GM19395 (cell line): ENCODE measurements at regions not wholly inside any gene's neighbourhood (a gene's known extent, or its start where the extent isn't known, plus 50 kb on each side); places are given as distances from the start of the nearest gene placed in this dataset.
A peak's percentile ranks its signal among the peaks of the same experiment; 100 is the strongest.
"Not testable (repeated sequence)": the region's sequence is repeated elsewhere in the genome, so short reads cannot be mapped to it uniquely, and the experiment has no call there.

Experiments
- ATAC-seq: cut with Tn5 transposase; IDR thresholded peaks from one replicate; pipeline ENCODE4 v1.9.1; 2021; ENCODE audit warnings: mild to moderate bottlenecking, moderate library complexity; ENCODE audit not compliant: unreplicated experiment

GRCh38 chr21:23861911-23862504, 1745.3 kb downstream of the MRPL39 start:
- ATAC-seq, result no peak

GRCh38 chr21:23858878-23859277, 1748.4 kb downstream of the MRPL39 start:
- ATAC-seq, result no peak

GRCh38 chr21:23853796-23854379, 1753.4 kb downstream of the MRPL39 start:
- peak; percentile 68 for ATAC-seq

GRCh38 chr21:23837564-23837963, 1769.7 kb downstream of the MRPL39 start:
- ATAC-seq, result no peak

- no peak for ATAC-seq
These were observed 1784.5 kb downstream of the MRPL39 start for GRCh38 chr21:23822760-23823159.

GRCh38 chr21:23817337-23817736, 1789.9 kb downstream of the MRPL39 start:
- no peak for ATAC-seq

- no peak for ATAC-seq
These were observed 1794.8 kb downstream of the MRPL39 start for GRCh38 chr21:23812485-23812884.

GRCh38 chr21:23811805-23812204, 1795.5 kb downstream of the MRPL39 start:
- no peak for ATAC-seq

GRCh38 chr21:23809573-23809972, 1797.7 kb downstream of the MRPL39 start:
- no peak for ATAC-seq

GRCh38 chr21:23806966-23807548, 1800.2 kb downstream of the MRPL39 start:
- not testable (repeated sequence) for ATAC-seq

GRCh38 chr21:23804866-23805265, 1802.4 kb downstream of the MRPL39 start:
- ATAC-seq, result no peak

GRCh38 chr21:23801292-23801691, 1806.0 kb downstream of the MRPL39 start:
- no peak for ATAC-seq

GRCh38 chr21:23799376-23799775, 1807.9 kb downstream of the MRPL39 start:
- no peak for ATAC-seq

GRCh38 chr21:23792300-23792699, 1815.0 kb downstream of the MRPL39 start:
- ATAC-seq, result no peak

GRCh38 chr21:23789864-23790263, 1817.4 kb downstream of the MRPL39 start:
- no peak for ATAC-seq

GRCh38 chr21:23780326-23780725, 1827.0 kb downstream of the MRPL39 start:
- ATAC-seq, result no peak

GRCh38 chr21:23743821-23744220, 1863.5 kb downstream of the MRPL39 start:
- no peak for ATAC-seq

GRCh38 chr21:23740463-23740862, 1866.8 kb downstream of the MRPL39 start:
- no peak for ATAC-seq

GRCh38 chr21:23732776-23733175, 1874.5 kb downstream of the MRPL39 start:
- ATAC-seq, result no peak

- no peak for ATAC-seq
These were observed 1878.0 kb downstream of the MRPL39 start for GRCh38 chr21:23729331-23729730.

GRCh38 chr21:23725576-23725975, 1881.7 kb downstream of the MRPL39 start:
- ATAC-seq, result no peak

- no peak for ATAC-seq
These were observed 1888.6 kb downstream of the MRPL39 start for GRCh38 chr21:23718446-23719285.
